ENCODE measurements at regions not wholly inside any gene's neighbourhood (a gene's known extent, or its start where the extent isn't known, plus 50 kb on each side); places are given as distances from the start of the nearest gene placed in this dataset.

DNA sequence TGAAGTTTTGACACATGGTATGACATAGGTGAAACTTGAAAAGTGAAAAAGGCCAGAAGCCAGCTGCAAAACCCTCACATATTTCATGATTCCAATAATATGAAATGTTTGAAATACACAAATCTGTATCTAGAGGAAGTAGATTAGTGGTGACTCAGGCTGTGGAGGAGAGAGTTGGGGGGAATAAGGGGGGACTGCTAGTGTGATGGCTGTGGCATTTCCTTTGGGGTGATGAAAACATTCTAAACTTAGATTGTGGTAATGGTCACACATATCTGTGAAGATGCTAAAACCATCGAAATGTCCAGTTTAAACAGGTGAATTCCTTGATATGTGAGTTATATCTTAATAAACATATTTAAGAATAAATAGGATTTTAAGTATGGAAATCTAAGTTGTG lies 343.5 kb upstream of the SFRP2 start:
- in situ Hi-C loops (cut with HindIII; ENCODE audit: low pct_ligation_motif_present, low sequenced_read_pairs) = no loop called here
- peak; percentile 24 for DNase-seq
- no peak overlapping the region for H3K4me3 ChIP-seq (ENCODE audit: low read depth, low read length)
- H3K27ac ChIP-seq = no peak overlapping the region
- H3K36me3 ChIP-seq (replicated peaks) = no peaks in the 10 kb centered on the region
- H3K27me3 ChIP-seq (replicated peaks) = no peaks in the 10 kb centered on the region
- TF ChIP-seq, protein P1, sequence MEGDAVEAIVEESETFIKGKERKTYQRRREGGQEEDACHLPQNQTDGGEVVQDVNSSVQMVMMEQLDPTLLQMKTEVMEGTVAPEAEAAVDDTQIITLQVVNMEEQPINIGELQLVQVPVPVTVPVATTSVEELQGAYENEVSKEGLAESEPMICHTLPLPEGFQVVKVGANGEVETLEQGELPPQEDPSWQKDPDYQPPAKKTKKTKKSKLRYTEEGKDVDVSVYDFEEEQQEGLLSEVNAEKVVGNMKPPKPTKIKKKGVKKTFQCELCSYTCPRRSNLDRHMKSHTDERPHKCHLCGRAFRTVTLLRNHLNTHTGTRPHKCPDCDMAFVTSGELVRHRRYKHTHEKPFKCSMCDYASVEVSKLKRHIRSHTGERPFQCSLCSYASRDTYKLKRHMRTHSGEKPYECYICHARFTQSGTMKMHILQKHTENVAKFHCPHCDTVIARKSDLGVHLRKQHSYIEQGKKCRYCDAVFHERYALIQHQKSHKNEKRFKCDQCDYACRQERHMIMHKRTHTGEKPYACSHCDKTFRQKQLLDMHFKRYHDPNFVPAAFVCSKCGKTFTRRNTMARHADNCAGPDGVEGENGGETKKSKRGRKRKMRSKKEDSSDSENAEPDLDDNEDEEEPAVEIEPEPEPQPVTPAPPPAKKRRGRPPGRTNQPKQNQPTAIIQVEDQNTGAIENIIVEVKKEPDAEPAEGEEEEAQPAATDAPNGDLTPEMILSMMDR (IDR thresholded peaks at IDR 0.05; ENCODE audit: low read depth, low read length, missing control alignments) = no peak

DNA sequence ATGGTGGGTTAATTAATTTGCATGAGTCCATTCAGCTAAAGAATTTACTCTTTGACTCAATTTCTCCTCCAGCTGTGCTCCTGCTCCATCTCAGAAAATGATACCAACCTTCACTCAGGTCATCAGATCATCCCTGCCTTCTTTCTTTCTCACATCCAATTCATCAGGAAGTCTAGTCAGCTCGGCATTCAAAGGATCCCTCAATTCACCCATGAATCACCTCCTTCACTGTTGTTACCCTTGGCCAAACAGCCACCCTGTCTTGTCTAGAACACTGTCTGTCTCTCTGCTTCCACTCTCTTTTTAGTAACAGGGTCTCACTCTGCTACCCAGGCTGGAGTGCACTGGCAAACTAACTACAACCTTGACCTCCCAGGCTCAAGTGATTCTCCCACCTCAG lies 337.4 kb upstream of the SFRP2 start:
- no peak overlapping the region for H3K4me3 ChIP-seq (ENCODE audit: low read depth, low read length)
- TF ChIP-seq, protein P1 (IDR thresholded peaks at IDR 0.05; ENCODE audit: low read depth, low read length, missing control alignments) = no peak
- H3K36me3 ChIP-seq (replicated peaks) = no peaks in the 10 kb centered on the region
- DNase-seq = peak; percentile 21
- no peak overlapping the region for H3K27ac ChIP-seq
- in situ Hi-C loops (cut with HindIII; ENCODE audit: low pct_ligation_motif_present, low sequenced_read_pairs) = no loop called here
- H3K27me3 ChIP-seq (replicated peaks) = no peaks in the 10 kb centered on the region

DNA sequence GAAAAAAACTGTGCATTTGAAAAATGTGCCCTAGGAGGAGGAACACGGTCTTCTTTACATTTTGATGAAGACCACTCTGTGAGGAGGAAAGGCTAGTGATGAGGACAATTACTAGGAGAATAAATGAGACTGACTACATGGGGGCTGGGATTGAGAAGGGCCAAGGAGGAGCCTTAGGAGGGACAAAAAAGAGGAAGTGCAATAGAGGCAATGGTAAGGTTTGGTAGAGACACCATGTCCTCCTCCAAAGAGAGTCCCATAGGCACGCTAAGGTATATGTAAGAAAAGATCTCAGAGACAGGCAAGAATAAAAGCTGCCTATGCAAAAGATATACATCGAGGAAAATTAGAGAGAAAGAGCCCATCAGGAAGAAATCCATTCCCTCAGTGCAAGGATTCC lies 336.5 kb upstream of the SFRP2 start:
- Histone ChIP-seq H3K4me3 (ENCODE audit: low read depth, low read length) (no peak overlapping the region), H3K27ac (no peak overlapping the region), H3K36me3 (replicated peaks) (no peaks in the 10 kb centered on the region), H3K27me3 (replicated peaks) (no peaks in the 10 kb centered on the region)
- TF ChIP-seq, protein P1 (IDR thresholded peaks at IDR 0.05; ENCODE audit: low read depth, low read length, missing control alignments) = no peak
- no peak for DNase-seq
- in situ Hi-C loops (cut with HindIII; ENCODE audit: low pct_ligation_motif_present, low sequenced_read_pairs) = no loop called here

DNA sequence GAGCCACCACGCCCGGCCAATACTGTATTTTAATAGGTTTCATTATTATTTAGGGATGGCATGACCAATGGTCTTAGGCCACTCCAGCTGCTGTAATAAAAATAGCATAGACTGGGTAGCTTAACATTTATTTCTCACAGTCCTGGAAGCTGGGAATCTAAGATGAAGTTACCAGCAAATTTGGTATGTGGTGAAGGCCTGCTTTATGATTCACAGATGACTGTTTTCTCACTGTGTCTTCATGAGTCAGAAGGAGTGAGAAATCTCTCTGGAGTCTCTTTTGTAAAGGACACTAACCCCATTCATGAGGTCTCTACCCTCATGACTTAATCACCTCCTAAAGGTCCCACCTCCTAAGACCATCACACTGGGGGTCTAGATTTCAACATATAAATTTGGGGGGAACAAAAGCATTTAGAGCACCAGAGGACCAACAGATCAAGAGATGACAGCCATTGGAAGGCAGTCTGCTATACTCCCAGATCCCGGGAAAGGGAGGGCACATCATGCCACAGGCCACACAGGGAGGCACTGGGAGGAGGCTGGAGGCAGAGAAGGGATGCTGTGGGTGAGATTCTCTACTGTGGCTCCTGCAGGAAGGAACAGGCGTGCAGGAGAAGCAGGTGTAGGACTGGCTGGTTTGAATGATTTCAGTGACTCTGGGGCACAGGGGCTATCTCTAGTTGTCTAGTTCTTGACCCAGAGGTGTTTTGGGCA lies 335.8 kb upstream of the SFRP2 start:
- Histone ChIP-seq H3K27ac (peak overlapping the region; percentile 81), H3K36me3 (replicated peaks) (no peaks in the 10 kb centered on the region), H3K4me3 (ENCODE audit: low read depth, low read length) (no peak overlapping the region), H3K27me3 (replicated peaks) (no peaks in the 10 kb centered on the region)
- TF ChIP-seq, protein P1 (IDR thresholded peaks at IDR 0.05; ENCODE audit: low read depth, low read length, missing control alignments) = no peak
- peak; percentile 56 for DNase-seq
- in situ Hi-C loops (cut with HindIII; ENCODE audit: low pct_ligation_motif_present, low sequenced_read_pairs) = no loop called here

DNA sequence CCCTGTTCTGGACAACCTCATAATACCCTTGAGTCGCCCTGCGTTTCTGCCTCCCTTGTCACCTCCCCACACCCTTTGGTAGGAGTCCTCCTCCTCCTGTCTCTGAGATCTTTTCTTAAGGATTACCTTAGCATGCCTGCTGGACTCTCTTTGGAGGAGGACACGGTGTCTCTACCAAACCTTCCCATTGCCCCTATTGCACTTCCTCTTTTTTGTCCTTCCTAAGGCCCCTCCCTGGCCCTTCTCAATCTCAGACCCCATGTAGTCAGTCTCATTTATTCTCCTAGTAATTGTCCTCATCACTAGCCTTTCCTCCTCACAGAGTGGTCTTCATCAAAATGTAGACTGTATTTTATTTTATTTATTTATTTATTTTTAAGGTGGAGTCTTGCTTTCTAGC lies 335.0 kb upstream of the SFRP2 start:
- in situ Hi-C loops (cut with HindIII; ENCODE audit: low pct_ligation_motif_present, low sequenced_read_pairs) = no loop called here
- H3K36me3 ChIP-seq (replicated peaks) = no peaks in the 10 kb centered on the region
- DNase-seq = no peak
- no peaks in the 10 kb centered on the region for H3K27me3 ChIP-seq (replicated peaks)
- peak overlapping the region; percentile 81 for H3K27ac ChIP-seq
- H3K4me3 ChIP-seq (ENCODE audit: low read depth, low read length) = no peak overlapping the region
- TF ChIP-seq, protein P1 (IDR thresholded peaks at IDR 0.05; ENCODE audit: low read depth, low read length, missing control alignments) = no peak
